SK-N-SH (cell line): ENCODE measurements at regions not wholly inside any gene's neighbourhood (a gene's known extent, or its start where the extent isn't known, plus 50 kb on each side); places are given as distances from the start of the nearest gene placed in this dataset.

Experiments
- CTCF ChIA-PET: fragments of 300-600, 350-600 bp; formaldehyde crosslinking; extraction: SDS; loops from one replicate; lab custom pipeline; 2021; lab: Yijun Ruan, JAX
- POLR2A ChIA-PET: fragments of 350-600 bp; sonication (Branson Sonifier 250); formaldehyde crosslinking; extraction: SDS; loops from one replicate; lab custom pipeline; 2020; ENCODE audit warnings: antibody characterized with exemption, inconsistent platforms; lab: Yijun Ruan, JAX
- DNase-seq: peaks from one replicate; pipeline ENCODE4 v3.0.0; 2012
- H2AFZ ChIP-seq: fragments of 200-600 bp; sonication (generic); 2 replicates; pipeline ENCODE4 v1.8.1; 2016; ENCODE audit warnings: antibody characterized with exemption, mild to moderate bottlenecking, low read depth
- H3F3A ChIP-seq: fragments of 200-600 bp; sonication (generic); replicated peaks from 2 replicates; pipeline ENCODE3; 2016; ENCODE audit warnings: antibody characterized with exemption, mild to moderate bottlenecking; ENCODE audit not compliant: insufficient read depth
- H3K27ac ChIP-seq, 2 experiments: fragments of 200-500 bp in 1 of 2; fragments of 200-600 bp in 1 of 2; sonication (Bioruptor generic) in 1 of 2; sonication (generic), shearing (Covaris generic) in 1 of 2; 2 replicates each; pipeline versions ENCODE4 v1.5.1 to v1.6.1; 2014 to 2016; ENCODE audit warnings: low read depth in 2 of 2, inconsistent platforms in 1 of 2, low read length in 1 of 2, mild to moderate bottlenecking in 1 of 2, mixed read lengths in 1 of 2
- H3K27me3 ChIP-seq: fragments of 200-600 bp; sonication (generic), shearing (Covaris generic); 2 replicates; pipeline ENCODE4 v1.6.1; 2016; ENCODE audit warnings: mixed run types; ENCODE audit not compliant: insufficient read depth
- H3K36me3 ChIP-seq, 2 experiments: fragments of 200-500 bp in 1 of 2; fragments of 200-600 bp in 1 of 2; sonication (Bioruptor generic) in 1 of 2; sonication (generic) in 1 of 2; replicated peaks in 1 of 2; 2 replicates each; pipeline versions ENCODE3 to v1.5.1; 2014 to 2016; ENCODE audit warnings: low read length in 1 of 2, mild to moderate bottlenecking in 1 of 2; ENCODE audit not compliant: insufficient read depth in 2 of 2, control insufficient read depth in 1 of 2
- H3K4me1 ChIP-seq, 2 experiments: fragments of 200-500 bp in 1 of 2; fragments of 200-600 bp in 1 of 2; sonication (Bioruptor generic) in 1 of 2; sonication (generic), shearing (Covaris generic) in 1 of 2; 2 replicates each; pipeline versions ENCODE4 v1.5.1 to v1.6.1; 2014 to 2016; ENCODE audit warnings: low read depth in 1 of 2, low read length in 1 of 2, mixed run types in 1 of 2; ENCODE audit not compliant: insufficient read depth in 2 of 2, control insufficient read depth in 1 of 2
- H3K4me2 ChIP-seq: fragments of 200-600 bp; sonication (generic), shearing (Covaris generic); 2 replicates; pipeline ENCODE4 v1.6.1; 2017; ENCODE audit warnings: mixed run types
- H3K4me3 ChIP-seq, 2 experiments: fragments of 200-500 bp in 1 of 2; fragments of 200-600 bp in 1 of 2; sonication (Bioruptor generic) in 1 of 2; sonication (generic), shearing (Covaris generic) in 1 of 2; 2 replicates each; pipeline versions ENCODE4 v1.5.1 to v1.8.1; 2014 to 2016; ENCODE audit warnings: low read depth in 2 of 2, inconsistent platforms in 1 of 2, low read length in 1 of 2, mild to moderate bottlenecking in 1 of 2, mixed read lengths in 1 of 2, moderate library complexity in 1 of 2
- H3K79me2 ChIP-seq: fragments of 200-600 bp; sonication (generic); 2 replicates; pipeline ENCODE4 v1.8.1; 2017; ENCODE audit warnings: mild to moderate bottlenecking; ENCODE audit not compliant: insufficient read depth
- H3K9ac ChIP-seq: fragments of 200-600 bp; sonication (generic); 2 replicates; pipeline ENCODE4 v1.6.1; 2017; ENCODE audit warnings: mixed run types
- H3K9me2 ChIP-seq: fragments of 200-600 bp; sonication (generic); 2 replicates; pipeline ENCODE4 v1.6.1; 2017; ENCODE audit warnings: mixed run types
- H3K9me3 ChIP-seq: fragments of 200-600 bp; sonication (generic); 2 replicates; pipeline ENCODE4 v1.6.1; 2017; ENCODE audit warnings: mixed run types, mild to moderate bottlenecking, moderate library complexity
- H4K20me1 ChIP-seq: fragments of 200-600 bp; sonication (generic); 2 replicates; pipeline ENCODE4 v1.6.1; 2017; ENCODE audit warnings: mild to moderate bottlenecking, mixed run types; ENCODE audit not compliant: insufficient read depth
- EZH2phosphoT487 ChIP-seq: fragments of 200-600 bp; sonication (generic); IDR thresholded peaks from 2 replicates; pipeline ENCODE4 v1.6.1; 2017; ENCODE audit warnings: low read depth, mixed run types, mild to moderate bottlenecking, antibody characterized with exemption, moderate library complexity, borderline replicate concordance
- MAX ChIP-seq: IDR thresholded peaks from 2 replicates; pipeline ENCODE4 v1.4.0; 2012; ENCODE audit warnings: low read depth
- NFIC ChIP-seq: IDR thresholded peaks from 2 replicates; pipeline ENCODE4 v1.4.0; 2012; ENCODE audit warnings: borderline replicate concordance
- NRF1 ChIP-seq: IDR thresholded peaks from 2 replicates; pipeline ENCODE4 v1.6.1; 2012; ENCODE audit warnings: low read depth, mild to moderate bottlenecking, low read length
- PBX3 ChIP-seq: IDR thresholded peaks from 2 replicates; pipeline ENCODE4; 2012
- RXRA ChIP-seq: IDR thresholded peaks from 2 replicates; pipeline ENCODE4 v1.4.0; 2012; ENCODE audit warnings: low read depth, mild to moderate bottlenecking, borderline replicate concordance
- ZBTB33 ChIP-seq: IDR thresholded peaks from 2 replicates; pipeline ENCODE4 v1.4.0; 2012; ENCODE audit warnings: low read depth, borderline replicate concordance
- WGBS: methylation state at CpG from one replicate; pipeline ENCODE4 v1.1.6; 2017; ENCODE audit warnings: low lambda C conversion rate; 5-methylcytosine and 5-hydroxymethylcytosine counted together

GRCh38 chr4:173857828-173858227 is 327.8 kb upstream of the HAND2 start (continued):
- TF ChIP-seq PBX3, result no peak
- no peak for TF ChIP-seq EZH2phosphoT487
- no peak for TF ChIP-seq ZBTB33
- no peak for TF ChIP-seq NRF1
- no peak for TF ChIP-seq NFIC

GRCh38 chr4:173855015-173855414 is 325.0 kb upstream of the HAND2 start:
- Histone ChIP-seq H3F3A (no peaks in the 10 kb centered on the region), H3K4me1 (peaks cover 0 to 2% of the 10 kb centered on the region in 2 experiments; a peak in 3 of 4 replicates), H4K20me1 (no peaks in the 10 kb centered on the region), H3K9me2 (no peaks in the 10 kb centered on the region), H3K4me3 (no peak overlapping the region), H3K27me3 (no peaks in the 10 kb centered on the region), H3K27ac (no peak overlapping the region; a peak in 1 of 4 replicates), H3K79me2 (no peaks in the 10 kb centered on the region), H3K4me2 (no peak overlapping the region), H2AFZ (no peak overlapping the region), H3K9me3 (no peaks in the 10 kb centered on the region), H3K36me3 (no peaks in the 10 kb centered on the region), H3K9ac (no peak overlapping the region)
- no peak for DNase-seq
- POLR2A ChIA-PET, result no interaction called here
- no peak for TF ChIP-seq RXRA
- 74% methylated on average over 2 of the region's 2 CpGs for WGBS
- CTCF ChIA-PET, result interaction anchor here (1.8 kb wide), 1 partner anchor 22 kb away, joined by 4 read pairs; no protein-coding TSS in a partner anchor

GRCh38 chr4:173852775-173853174 is 322.7 kb upstream of the HAND2 start:
- Histone ChIP-seq H3K27me3 (no peaks in the 10 kb centered on the region), H3F3A (no peaks in the 10 kb centered on the region), H4K20me1 (no peaks in the 10 kb centered on the region), H3K36me3 (no peaks in the 10 kb centered on the region), H3K4me1 (peaks cover 0 to 2% of the 10 kb centered on the region in 2 experiments; a peak in 2 of 4 replicates), H3K9me3 (no peaks in the 10 kb centered on the region), H3K27ac (no peak overlapping the region), H2AFZ (no peak overlapping the region), H3K9me2 (no peaks in the 10 kb centered on the region), H3K79me2 (no peaks in the 10 kb centered on the region), H3K4me2 (no peak overlapping the region), H3K9ac (no peak overlapping the region), H3K4me3 (no peak overlapping the region)
- 92% methylated on average over 6 of the region's 6 CpGs for WGBS
- DNase-seq, result no peak
- no peak for TF ChIP-seq NFIC
- no peak for TF ChIP-seq MAX
- ChIA-PET CTCF (interaction anchor here (0.6 to 1.4 kb wide), 2 partner anchors 8 to 394 kb away, joined by 3 to 4 read pairs; no protein-coding TSS in a partner anchor), POLR2A (no interaction called here)
